WTC11 (cell line): ENCODE measurements at regions not wholly inside any gene's neighbourhood (a gene's known extent, or its start where the extent isn't known, plus 50 kb on each side); places are given as distances from the start of the nearest gene placed in this dataset.

Experiments used
- ATAC-seq: fragments of 200-7000 bp; cut with Tn5 transposase; 2 replicates; pipeline ENCODE4 v1.10.0; 2021; ENCODE audit warnings: mild to moderate bottlenecking, moderate library complexity
- CTCF ChIA-PET: fragments of 300-600 bp; sonication (Branson Sonifier 250); formaldehyde crosslinking; loops from one replicate; lab custom pipeline; 2021; ENCODE audit warnings: antibody characterized with exemption; lab: Charles Lee
- POLR2A ChIA-PET: fragments of 350-600 bp; sonication (Branson Sonifier 250); formaldehyde crosslinking; loops from one replicate; lab custom pipeline; 2021; ENCODE audit warnings: antibody characterized with exemption; lab: Charles Lee
- DNase-seq: peaks from one replicate; pipeline ENCODE4 v3.0.0; 2021; ENCODE audit warnings: low spot score
- H3K27ac Mint-ChIP-seq: 2 replicates; pipeline ENCODE4 v1.8.0; 2021; ENCODE audit warnings: mixed read lengths
- H3K27me3 Mint-ChIP-seq: 2 replicates; pipeline ENCODE4 v1.8.0; 2021; ENCODE audit warnings: low read depth, mild to moderate bottlenecking, moderate library complexity, mixed read lengths
- H3K36me3 Mint-ChIP-seq: 2 replicates; pipeline ENCODE4 v1.8.0; 2021; ENCODE audit warnings: mixed read lengths
- H3K4me1 Mint-ChIP-seq: 2 replicates; pipeline ENCODE4 v1.8.0; 2022; ENCODE audit warnings: mixed read lengths
- H3K4me3 Mint-ChIP-seq: 2 replicates; pipeline ENCODE4 v1.8.0; 2021; ENCODE audit warnings: mild to moderate bottlenecking, moderate library complexity, mixed read lengths
- H3K9me3 Mint-ChIP-seq: 2 replicates; pipeline ENCODE4 v1.8.0; 2021; ENCODE audit warnings: mixed read lengths
- CBFB ChIP-seq: sonication (generic); formaldehyde crosslinking; IDR thresholded peaks from 2 replicates; pipeline ENCODE4 v1.8.1; 2022; ENCODE audit warnings: mild to moderate bottlenecking, low read depth, missing genetic modification reagents
- CDX4 ChIP-seq: fragments of 250-450 bp; sonication (Bioruptor Pico); IDR thresholded peaks from 2 replicates; pipeline ENCODE4 v1.9.0; 2021; ENCODE audit warnings: moderate library complexity, mild to moderate bottlenecking, inconsistent platforms, borderline replicate concordance
- ESRRA ChIP-seq: sonication (generic); formaldehyde crosslinking; IDR thresholded peaks from 2 replicates; pipeline ENCODE4 v1.8.1; 2022; ENCODE audit warnings: mild to moderate bottlenecking, missing genetic modification reagents, borderline replicate concordance
- GABPB1 ChIP-seq: sonication (generic); formaldehyde crosslinking; IDR thresholded peaks from 2 replicates; pipeline ENCODE4 v1.8.1; 2023; ENCODE audit warnings: mild to moderate bottlenecking, missing genetic modification reagents
- GRHL2 ChIP-seq: fragments of 250-450 bp; sonication (Bioruptor Pico); IDR thresholded peaks from 2 replicates; pipeline ENCODE4 v1.8.0; 2022; ENCODE audit warnings: mild to moderate bottlenecking, moderate library complexity; ENCODE audit not compliant: insufficient replicate concordance, severe bottlenecking
- HMGA2 ChIP-seq: fragments of 250-450 bp; sonication (Bioruptor Pico); IDR thresholded peaks from 2 replicates; pipeline ENCODE4 v1.4.0; 2021; ENCODE audit warnings: mild to moderate bottlenecking, moderate library complexity
- HMGXB4 ChIP-seq: sonication (generic); formaldehyde crosslinking; IDR thresholded peaks from 2 replicates; pipeline ENCODE4 v1.8.1; 2023; ENCODE audit warnings: mild to moderate bottlenecking, moderate library complexity, missing genetic modification reagents
- KAT7 ChIP-seq: sonication (generic); formaldehyde crosslinking; IDR thresholded peaks from 2 replicates; pipeline ENCODE4 v1.8.1; 2023; ENCODE audit warnings: missing genetic modification reagents, mild to moderate bottlenecking, borderline replicate concordance
- MLX ChIP-seq: sonication (generic); formaldehyde crosslinking; IDR thresholded peaks from 2 replicates; pipeline ENCODE4 v1.8.1; 2023; ENCODE audit warnings: mild to moderate bottlenecking, missing genetic modification reagents, moderate library complexity
- SOX15 ChIP-seq: fragments of 250-450 bp; sonication (Bioruptor Pico); IDR thresholded peaks from 2 replicates; pipeline ENCODE4 v1.9.0; 2021; ENCODE audit warnings: mild to moderate bottlenecking
- STAT6 ChIP-seq: sonication (generic); formaldehyde crosslinking; conservative IDR thresholded peaks from 2 replicates; pipeline ENCODE4 v1.8.1; 2023; ENCODE audit warnings: mild to moderate bottlenecking, low read depth, missing genetic modification reagents, moderate library complexity
- TCF7 ChIP-seq: sonication (generic); formaldehyde crosslinking; IDR thresholded peaks from 2 replicates; pipeline ENCODE4 v1.8.0; 2022; ENCODE audit warnings: mild to moderate bottlenecking, low read depth, missing genetic modification reagents, moderate library complexity
- ZNF121 ChIP-seq: sonication (generic); formaldehyde crosslinking; IDR thresholded peaks from 2 replicates; pipeline ENCODE4 v1.8.0; 2023; ENCODE audit warnings: missing genetic modification reagents
- ZSCAN18 ChIP-seq: fragments of 250-450 bp; sonication (Bioruptor Pico); IDR thresholded peaks from 2 replicates; pipeline ENCODE4 v2.1.2; 2022; ENCODE audit warnings: mild to moderate bottlenecking, moderate library complexity
- TF ChIP-seq, protein P1 (sequence below): sonication (generic); formaldehyde crosslinking; IDR thresholded peaks from 2 replicates; pipeline ENCODE4 v1.8.1; 2023; ENCODE audit warnings: mild to moderate bottlenecking, missing genetic modification reagents, borderline replicate concordance
- TF ChIP-seq, protein P2 (sequence below): fragments of 250-450 bp; sonication (Bioruptor Pico); IDR thresholded peaks from 2 replicates; pipeline ENCODE4 v1.8.0; 2021; ENCODE audit warnings: mild to moderate bottlenecking

GRCh38 chr21:16116069-16116468 is 386.3 kb downstream of the USP25 start:
- POLR2A ChIA-PET, result no interaction called here
- no peak for DNase-seq
- no peak overlapping the region for H3K4me3 Mint-ChIP-seq
- peaks cover 4% of the 10 kb centered on the region for H3K36me3 Mint-ChIP-seq
- no peaks in the 10 kb centered on the region for H3K27me3 Mint-ChIP-seq
- TF ChIP-seq STAT6, result no peak
- TF ChIP-seq HMGXB4 (CRISPR knock-in tag), result no peak
- TF ChIP-seq ZNF121, result no peak
- TF ChIP-seq, protein P1, sequence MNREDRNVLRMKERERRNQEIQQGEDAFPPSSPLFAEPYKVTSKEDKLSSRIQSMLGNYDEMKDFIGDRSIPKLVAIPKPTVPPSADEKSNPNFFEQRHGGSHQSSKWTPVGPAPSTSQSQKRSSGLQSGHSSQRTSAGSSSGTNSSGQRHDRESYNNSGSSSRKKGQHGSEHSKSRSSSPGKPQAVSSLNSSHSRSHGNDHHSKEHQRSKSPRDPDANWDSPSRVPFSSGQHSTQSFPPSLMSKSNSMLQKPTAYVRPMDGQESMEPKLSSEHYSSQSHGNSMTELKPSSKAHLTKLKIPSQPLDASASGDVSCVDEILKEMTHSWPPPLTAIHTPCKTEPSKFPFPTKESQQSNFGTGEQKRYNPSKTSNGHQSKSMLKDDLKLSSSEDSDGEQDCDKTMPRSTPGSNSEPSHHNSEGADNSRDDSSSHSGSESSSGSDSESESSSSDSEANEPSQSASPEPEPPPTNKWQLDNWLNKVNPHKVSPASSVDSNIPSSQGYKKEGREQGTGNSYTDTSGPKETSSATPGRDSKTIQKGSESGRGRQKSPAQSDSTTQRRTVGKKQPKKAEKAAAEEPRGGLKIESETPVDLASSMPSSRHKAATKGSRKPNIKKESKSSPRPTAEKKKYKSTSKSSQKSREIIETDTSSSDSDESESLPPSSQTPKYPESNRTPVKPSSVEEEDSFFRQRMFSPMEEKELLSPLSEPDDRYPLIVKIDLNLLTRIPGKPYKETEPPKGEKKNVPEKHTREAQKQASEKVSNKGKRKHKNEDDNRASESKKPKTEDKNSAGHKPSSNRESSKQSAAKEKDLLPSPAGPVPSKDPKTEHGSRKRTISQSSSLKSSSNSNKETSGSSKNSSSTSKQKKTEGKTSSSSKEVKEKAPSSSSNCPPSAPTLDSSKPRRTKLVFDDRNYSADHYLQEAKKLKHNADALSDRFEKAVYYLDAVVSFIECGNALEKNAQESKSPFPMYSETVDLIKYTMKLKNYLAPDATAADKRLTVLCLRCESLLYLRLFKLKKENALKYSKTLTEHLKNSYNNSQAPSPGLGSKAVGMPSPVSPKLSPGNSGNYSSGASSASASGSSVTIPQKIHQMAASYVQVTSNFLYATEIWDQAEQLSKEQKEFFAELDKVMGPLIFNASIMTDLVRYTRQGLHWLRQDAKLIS, result no peak
- TF ChIP-seq KAT7 (CRISPR knock-in tag), result no peak
- no peak for TF ChIP-seq MLX
- TF ChIP-seq CBFB (CRISPR knock-in tag), result no peak
- no peak for TF ChIP-seq CDX4 (CRISPR knock-in tag)
- ATAC-seq, result no peak
- H3K27ac Mint-ChIP-seq, result no peak overlapping the region
- H3K4me1 Mint-ChIP-seq, result peaks cover 20% of the 10 kb centered on the region
- CTCF ChIA-PET, result no interaction called here
- peaks cover 17% of the 10 kb centered on the region for H3K9me3 Mint-ChIP-seq

GRCh38 chr21:16116798-16117197 is 387.0 kb downstream of the USP25 start:
- H3K27me3 Mint-ChIP-seq, result no peaks in the 10 kb centered on the region
- H3K4me1 Mint-ChIP-seq, result peaks cover 20% of the 10 kb centered on the region
- ATAC-seq (no peak), DNase-seq (no peak)
- CTCF ChIA-PET, result interaction anchor here (0.6 kb wide), 1 partner anchor 133 kb away, joined by 3 read pairs; no protein-coding TSS in a partner anchor
- H3K27ac Mint-ChIP-seq, result no peak overlapping the region
- peaks cover 4% of the 10 kb centered on the region for H3K36me3 Mint-ChIP-seq
- H3K4me3 Mint-ChIP-seq, result no peak overlapping the region
- POLR2A ChIA-PET, result no interaction called here
- no peak for TF ChIP-seq HMGA2 (CRISPR knock-in tag)
- no peak for TF ChIP-seq GRHL2 (CRISPR knock-in tag)
- no peak for TF ChIP-seq GABPB1 (CRISPR knock-in tag)
- TF ChIP-seq, protein P2, sequence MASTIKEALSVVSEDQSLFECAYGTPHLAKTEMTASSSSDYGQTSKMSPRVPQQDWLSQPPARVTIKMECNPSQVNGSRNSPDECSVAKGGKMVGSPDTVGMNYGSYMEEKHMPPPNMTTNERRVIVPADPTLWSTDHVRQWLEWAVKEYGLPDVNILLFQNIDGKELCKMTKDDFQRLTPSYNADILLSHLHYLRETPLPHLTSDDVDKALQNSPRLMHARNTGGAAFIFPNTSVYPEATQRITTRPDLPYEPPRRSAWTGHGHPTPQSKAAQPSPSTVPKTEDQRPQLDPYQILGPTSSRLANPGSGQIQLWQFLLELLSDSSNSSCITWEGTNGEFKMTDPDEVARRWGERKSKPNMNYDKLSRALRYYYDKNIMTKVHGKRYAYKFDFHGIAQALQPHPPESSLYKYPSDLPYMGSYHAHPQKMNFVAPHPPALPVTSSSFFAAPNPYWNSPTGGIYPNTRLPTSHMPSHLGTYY (CRISPR knock-in tag), result no peak
- no peak for TF ChIP-seq ZSCAN18 (CRISPR knock-in tag)
- TF ChIP-seq ESRRA, result no peak
- TF ChIP-seq TCF7 (CRISPR knock-in tag), result no peak
- no peak for TF ChIP-seq SOX15 (CRISPR knock-in tag)
- peaks cover 21% of the 10 kb centered on the region for H3K9me3 Mint-ChIP-seq
